GM12875 (cell line): ENCODE measurements at regions not wholly inside any gene's neighbourhood (a gene's known extent, or its start where the extent isn't known, plus 50 kb on each side); places are given as distances from the start of the nearest gene placed in this dataset.

ENCODE experiments used
- H3K4me3 ChIP-seq: one replicate; pipeline ENCODE4 v1.5.1; 2011; ENCODE audit warnings: low read depth, low read length, control low read depth
- CTCF ChIP-seq: IDR thresholded peaks from 2 replicates; pipeline ENCODE4 v1.5.1; 2011; ENCODE audit warnings: low read depth, mild to moderate bottlenecking, control low read depth, inconsistent platforms, low read length, moderate library complexity, borderline replicate concordance; ENCODE audit not compliant: insufficient read depth

- H3K4me3 ChIP-seq, result no peak overlapping the region
- TF ChIP-seq CTCF, result no peak
These were observed 214.9 kb upstream of the ZMIZ1 start for GRCh38 chr10:78853864-78854263.

GRCh38 chr10:78856421-78856820, 212.3 kb upstream of the ZMIZ1 start:
- H3K4me3 ChIP-seq, result no peak overlapping the region

GRCh38 chr10:78857193-78857592, 211.6 kb upstream of the ZMIZ1 start:
- TF ChIP-seq CTCF, result no peak
- no peak overlapping the region for H3K4me3 ChIP-seq

More at GRCh38 chr10:78856421-78856820, 212.3 kb upstream of the ZMIZ1 start:
- TF ChIP-seq CTCF, result no peak

- H3K4me3 ChIP-seq, result no peak overlapping the region
These were observed 209.5 kb upstream of the ZMIZ1 start for GRCh38 chr10:78859266-78859665.

GRCh38 chr10:78859769-78860168, 209.0 kb upstream of the ZMIZ1 start:
- no peak for TF ChIP-seq CTCF
- H3K4me3 ChIP-seq, result no peak overlapping the region

More at GRCh38 chr10:78859266-78859665, 209.5 kb upstream of the ZMIZ1 start:
- no peak for TF ChIP-seq CTCF

- no peak overlapping the region for H3K4me3 ChIP-seq
- no peak for TF ChIP-seq CTCF
These were observed 208.4 kb upstream of the ZMIZ1 start for GRCh38 chr10:78860260-78860914.

- TF ChIP-seq CTCF, result no peak
- no peak overlapping the region for H3K4me3 ChIP-seq
These were observed 207.0 kb upstream of the ZMIZ1 start for GRCh38 chr10:78861529-78862327.
